ENCODE measurements at regions not wholly inside any gene's neighbourhood (a gene's known extent, or its start where the extent isn't known, plus 50 kb on each side); places are given as distances from the start of the nearest gene placed in this dataset.

DNA sequence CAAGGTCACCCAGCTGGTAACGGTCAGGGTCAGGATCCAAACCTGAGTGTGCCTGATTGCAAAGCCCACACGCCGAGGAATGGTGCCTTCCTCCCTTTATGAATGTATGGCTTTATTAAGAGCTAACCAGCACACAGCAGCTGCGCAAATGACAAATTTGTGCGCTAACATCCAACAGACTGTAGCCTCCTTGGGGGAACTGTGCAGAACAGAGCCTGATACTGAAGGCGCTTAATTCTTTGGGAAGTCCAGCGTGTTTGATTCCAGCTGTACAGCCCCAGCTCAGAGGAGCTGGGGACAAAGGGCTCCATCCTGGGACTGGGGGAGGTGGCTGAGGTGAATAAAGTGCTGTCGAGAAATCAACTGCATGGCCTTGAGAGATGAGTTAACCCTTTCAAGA lies 75.7 kb upstream of the JARID2 start:
- Histone ChIP-seq H3K9me3 (ENCODE audit: control insufficient read depth, insufficient read depth, low read length) (no peaks in the 10 kb centered on the region), H4K20me1 (ENCODE audit: control insufficient read depth, insufficient read depth, low read depth, low read length) (no peaks in the 10 kb centered on the region), H3K4me2 (ENCODE audit: low read length) (no peak overlapping the region), H3K79me2 (ENCODE audit: control insufficient read depth, low read length) (no peaks in the 10 kb centered on the region), H3K4me3 (ENCODE audit: low read length) (no peak overlapping the region), H3K9me2 (replicated peaks; ENCODE audit: control insufficient read depth, low read length) (no peaks in the 10 kb centered on the region), H3K27me3 (ENCODE audit: control insufficient read depth, low read length) (peaks cover 2% of the 10 kb centered on the region; the same call in 1 of the 2 replicates), H3K27ac (ENCODE audit: low read depth, low read length) (no peak overlapping the region), H3F3A (ENCODE audit: control insufficient read depth, insufficient read depth) (no peaks in the 10 kb centered on the region), H3K4me1 (ENCODE audit: control insufficient read depth, low read length) (no peaks in the 10 kb centered on the region), H3K36me3 (ENCODE audit: control insufficient read depth, low read length) (no peaks in the 10 kb centered on the region)
- TF ChIP-seq, protein P1, sequence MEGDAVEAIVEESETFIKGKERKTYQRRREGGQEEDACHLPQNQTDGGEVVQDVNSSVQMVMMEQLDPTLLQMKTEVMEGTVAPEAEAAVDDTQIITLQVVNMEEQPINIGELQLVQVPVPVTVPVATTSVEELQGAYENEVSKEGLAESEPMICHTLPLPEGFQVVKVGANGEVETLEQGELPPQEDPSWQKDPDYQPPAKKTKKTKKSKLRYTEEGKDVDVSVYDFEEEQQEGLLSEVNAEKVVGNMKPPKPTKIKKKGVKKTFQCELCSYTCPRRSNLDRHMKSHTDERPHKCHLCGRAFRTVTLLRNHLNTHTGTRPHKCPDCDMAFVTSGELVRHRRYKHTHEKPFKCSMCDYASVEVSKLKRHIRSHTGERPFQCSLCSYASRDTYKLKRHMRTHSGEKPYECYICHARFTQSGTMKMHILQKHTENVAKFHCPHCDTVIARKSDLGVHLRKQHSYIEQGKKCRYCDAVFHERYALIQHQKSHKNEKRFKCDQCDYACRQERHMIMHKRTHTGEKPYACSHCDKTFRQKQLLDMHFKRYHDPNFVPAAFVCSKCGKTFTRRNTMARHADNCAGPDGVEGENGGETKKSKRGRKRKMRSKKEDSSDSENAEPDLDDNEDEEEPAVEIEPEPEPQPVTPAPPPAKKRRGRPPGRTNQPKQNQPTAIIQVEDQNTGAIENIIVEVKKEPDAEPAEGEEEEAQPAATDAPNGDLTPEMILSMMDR (IDR thresholded peaks at IDR 0.05; ENCODE audit: low read depth, low read length, poor library complexity, severe bottlenecking), result no peak
- TF ChIP-seq EZH2phosphoT487 (IDR thresholded peaks at IDR 0.05; ENCODE audit: borderline replicate concordance, low read length), result no peak

DNA sequence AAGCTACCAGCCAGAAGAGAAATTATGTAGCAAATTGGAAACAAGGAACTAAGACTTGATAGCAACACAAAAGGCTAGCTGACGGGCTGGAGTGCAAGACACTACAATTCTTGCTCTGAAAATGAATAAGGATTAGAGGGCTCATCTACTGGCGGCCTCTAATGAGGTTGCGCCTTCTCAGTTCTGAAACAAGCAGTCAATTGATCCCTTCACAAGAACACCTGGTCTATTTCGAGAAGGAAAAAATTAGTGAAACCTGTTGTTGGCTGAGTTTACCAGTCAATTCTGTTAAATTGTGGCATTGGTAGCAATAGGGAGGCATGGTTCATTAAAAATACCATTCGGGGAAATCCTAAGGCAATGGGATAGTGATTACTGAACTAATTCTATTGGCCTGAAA lies 74.8 kb upstream of the JARID2 start:
- no peaks in the 10 kb centered on the region for H3F3A ChIP-seq (ENCODE audit: control insufficient read depth, insufficient read depth)
- H4K20me1 ChIP-seq (ENCODE audit: control insufficient read depth, insufficient read depth, low read depth, low read length), result no peaks in the 10 kb centered on the region
- TF ChIP-seq, protein P1 (IDR thresholded peaks at IDR 0.05; ENCODE audit: low read depth, low read length, poor library complexity, severe bottlenecking), result no peak
- no peak for TF ChIP-seq EZH2phosphoT487 (IDR thresholded peaks at IDR 0.05; ENCODE audit: borderline replicate concordance, low read length)

DNA sequence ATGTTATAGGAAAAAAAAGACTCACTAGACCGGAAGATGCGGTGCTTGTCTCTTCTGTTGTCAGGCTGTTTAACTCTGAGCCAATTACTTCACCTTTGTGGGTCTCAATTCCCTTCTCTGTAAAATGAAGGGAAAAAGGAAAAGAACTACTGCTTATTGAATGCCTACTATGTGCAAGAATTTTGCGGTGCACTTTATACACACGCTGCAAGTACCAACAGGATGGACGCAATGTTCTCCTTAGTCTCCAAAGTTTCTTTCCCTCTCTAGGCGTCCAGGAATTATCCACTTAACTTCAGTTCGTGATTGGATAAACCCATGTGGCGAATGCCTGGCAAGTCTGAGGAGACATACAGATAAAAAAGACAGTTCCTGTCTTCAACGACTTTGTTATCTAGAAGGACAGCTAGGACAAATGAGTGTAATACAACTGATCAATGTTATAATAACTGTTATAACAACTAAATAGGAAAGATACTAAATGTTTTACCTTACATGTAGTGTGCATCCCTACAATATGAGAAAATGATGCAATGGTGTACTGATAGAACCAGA lies 69.0 kb upstream of the JARID2 start:
- H3K36me3 ChIP-seq (ENCODE audit: control insufficient read depth, low read length), result no peaks in the 10 kb centered on the region
- H3F3A ChIP-seq (ENCODE audit: control insufficient read depth, insufficient read depth), result no peaks in the 10 kb centered on the region
- no peak for TF ChIP-seq EZH2phosphoT487 (IDR thresholded peaks at IDR 0.05; ENCODE audit: borderline replicate concordance, low read length)
- TF ChIP-seq, protein P1 (IDR thresholded peaks at IDR 0.05; ENCODE audit: low read depth, low read length, poor library complexity, severe bottlenecking), result no peak
- no peak overlapping the region for H3K4me3 ChIP-seq (ENCODE audit: low read length)
- H3K9me3 ChIP-seq (ENCODE audit: control insufficient read depth, insufficient read depth, low read length), result no peaks in the 10 kb centered on the region
- no peaks in the 10 kb centered on the region for H3K27me3 ChIP-seq (ENCODE audit: control insufficient read depth, low read length)
- no peak overlapping the region for H3K4me2 ChIP-seq (ENCODE audit: low read length)
- no peaks in the 10 kb centered on the region for H3K79me2 ChIP-seq (ENCODE audit: control insufficient read depth, low read length)
- H4K20me1 ChIP-seq (ENCODE audit: control insufficient read depth, insufficient read depth, low read depth, low read length), result no peaks in the 10 kb centered on the region
- H3K27ac ChIP-seq (ENCODE audit: low read depth, low read length), result no peak overlapping the region
- no peaks in the 10 kb centered on the region for H3K9me2 ChIP-seq (replicated peaks; ENCODE audit: control insufficient read depth, low read length)
- no peaks in the 10 kb centered on the region for H3K4me1 ChIP-seq (ENCODE audit: control insufficient read depth, low read length)

More for the DNA sequence above, 74.8 kb upstream of the JARID2 start:
- Histone ChIP-seq H3K4me3 (ENCODE audit: low read length) (no peak overlapping the region), H3K27me3 (ENCODE audit: control insufficient read depth, low read length) (peaks cover 2% of the 10 kb centered on the region; the same call in 1 of the 2 replicates), H3K4me2 (ENCODE audit: low read length) (no peak overlapping the region), H3K9me3 (ENCODE audit: control insufficient read depth, insufficient read depth, low read length) (no peaks in the 10 kb centered on the region), H3K4me1 (ENCODE audit: control insufficient read depth, low read length) (no peaks in the 10 kb centered on the region), H3K36me3 (ENCODE audit: control insufficient read depth, low read length) (no peaks in the 10 kb centered on the region), H3K79me2 (ENCODE audit: control insufficient read depth, low read length) (no peaks in the 10 kb centered on the region), H3K27ac (ENCODE audit: low read depth, low read length) (no peak overlapping the region), H3K9me2 (replicated peaks; ENCODE audit: control insufficient read depth, low read length) (no peaks in the 10 kb centered on the region)
